HL-60/S4 treated with phorbol 12-myristate 13-acetate at 8.2 ng/mL for 4 days and 3 days (cell line): ENCODE measurements at regions not wholly inside any gene's neighbourhood (a gene's known extent, or its start where the extent isn't known, plus 50 kb on each side); places are given as distances from the start of the nearest gene placed in this dataset.
"Not testable (repeated sequence)": the region's sequence is repeated elsewhere in the genome, so short reads cannot be mapped to it uniquely, and the experiment has no call there.

Source experiments
- in situ Hi-C: fragments of 300-500 bp; cut with MboI; formaldehyde crosslinking; loops from 2 replicates; pipeline ENCODE4 v1.15.0; 2022; ENCODE audit warnings: low sequenced_read_pairs

- in situ Hi-C loops, result not testable (repeated sequence)
Observed at GRCh38 chr7:26424319-26424718, 132.7 kb downstream of the SNX10 start.

- in situ Hi-C loops, result no loop called here
Observed at GRCh38 chr7:26425655-26426054, 134.0 kb downstream of the SNX10 start.

GRCh38 chr7:26426096-26426495 is 134.4 kb downstream of the SNX10 start:
- in situ Hi-C loops, result no loop called here

- in situ Hi-C loops, result no loop called here
Observed at GRCh38 chr7:26428571-26428970, 136.9 kb downstream of the SNX10 start.

GRCh38 chr7:26429168-26429567 is 137.5 kb downstream of the SNX10 start:
- in situ Hi-C loops, result no loop called here

- in situ Hi-C loops, result no loop called here
Observed at GRCh38 chr7:26434974-26435373, 143.3 kb downstream of the SNX10 start.

- in situ Hi-C loops, result no loop called here
Observed at GRCh38 chr7:26437003-26437532, 145.4 kb downstream of the SNX10 start.

GRCh38 chr7:26438078-26438477 is 146.4 kb downstream of the SNX10 start:
- in situ Hi-C loops, result no loop called here

GRCh38 chr7:26439521-26440232 is 148.0 kb downstream of the SNX10 start:
- in situ Hi-C loops, result no loop called here

- in situ Hi-C loops, result no loop called here
Observed at GRCh38 chr7:26440233-26441001, 148.8 kb downstream of the SNX10 start.

GRCh38 chr7:26441002-26441521 is 149.4 kb downstream of the SNX10 start:
- in situ Hi-C loops, result no loop called here

GRCh38 chr7:26441611-26442277 is 150.1 kb downstream of the SNX10 start:
- in situ Hi-C loops, result no loop called here

GRCh38 chr7:26443006-26443405 is 151.3 kb downstream of the SNX10 start:
- in situ Hi-C loops, result no loop called here

GRCh38 chr7:26443751-26444150 is 152.1 kb downstream of the SNX10 start:
- in situ Hi-C loops, result no loop called here

- in situ Hi-C loops, result no loop called here
Observed at GRCh38 chr7:26444555-26444954, 152.9 kb downstream of the SNX10 start.

- in situ Hi-C loops, result no loop called here
Observed at GRCh38 chr7:26447116-26447515, 155.5 kb downstream of the SNX10 start.

- in situ Hi-C loops, result no loop called here
Observed at GRCh38 chr7:26449175-26450165, 157.8 kb downstream of the SNX10 start.

GRCh38 chr7:26451997-26452396 is 160.3 kb downstream of the SNX10 start:
- in situ Hi-C loops, result no loop called here

- in situ Hi-C loops, result no loop called here
Observed at GRCh38 chr7:26454180-26454579, 162.5 kb downstream of the SNX10 start.

GRCh38 chr7:26457696-26458327 is 166.2 kb downstream of the SNX10 start:
- in situ Hi-C loops, result no loop called here
